Osteoblast (primary cell): ENCODE measurements at regions not wholly inside any gene's neighbourhood (a gene's known extent, or its start where the extent isn't known, plus 50 kb on each side); places are given as distances from the start of the nearest gene placed in this dataset.

Source experiments
- DNase-seq: peaks from one replicate; pipeline ENCODE4 v3.0.0; 2011; ENCODE audit warnings: low spot score, mixed read lengths; ENCODE audit not compliant: insufficient read length; ENCODE audit errors: missing footprints
- H2AFZ ChIP-seq: 2 replicates; pipeline ENCODE4 v1.6.0; 2011; ENCODE audit warnings: mild to moderate bottlenecking, low read length
- H3K27ac ChIP-seq: 2 replicates; pipeline ENCODE4 v1.5.1; 2011; ENCODE audit warnings: mild to moderate bottlenecking, low read depth, low read length, moderate library complexity
- H3K27me3 ChIP-seq: 2 replicates; pipeline ENCODE4 v1.6.0; 2012; ENCODE audit warnings: mild to moderate bottlenecking, control low read depth, inconsistent platforms, low read length, moderate library complexity; ENCODE audit not compliant: insufficient read depth
- H3K36me3 ChIP-seq: 2 replicates; pipeline ENCODE4 v1.5.1; 2011; ENCODE audit warnings: mild to moderate bottlenecking, low read length, control low read depth, moderate library complexity; ENCODE audit not compliant: insufficient read depth
- H3K4me1 ChIP-seq: 2 replicates; pipeline ENCODE4 v1.5.1; 2011; ENCODE audit warnings: mild to moderate bottlenecking, low read length, control low read depth, moderate library complexity; ENCODE audit not compliant: insufficient read depth
- H3K4me2 ChIP-seq: 2 replicates; pipeline ENCODE4 v1.6.0; 2011; ENCODE audit warnings: mild to moderate bottlenecking, low read length; ENCODE audit not compliant: insufficient read depth
- H3K4me3 ChIP-seq: fragments of 200-600 bp; sonication (generic); 3 replicates; pipeline ENCODE4 v1.5.1; 2012; ENCODE audit warnings: mild to moderate bottlenecking, low read length, inconsistent platforms; ENCODE audit not compliant: insufficient read depth
- H3K79me2 ChIP-seq: 2 replicates; pipeline ENCODE4 v1.6.0; 2012; ENCODE audit warnings: mild to moderate bottlenecking, low read length, control low read depth, inconsistent platforms; ENCODE audit not compliant: insufficient read depth
- H3K9me3 ChIP-seq: 2 replicates; pipeline ENCODE4 v1.5.1; 2011; ENCODE audit warnings: low read depth, low read length, control low read depth
- H4K20me1 ChIP-seq: 2 replicates; pipeline ENCODE4 v1.6.0; 2012; ENCODE audit warnings: mild to moderate bottlenecking, low read length, control low read depth; ENCODE audit not compliant: insufficient read depth
- TF ChIP-seq, protein P1 (sequence below): IDR thresholded peaks from 2 replicates; pipeline ENCODE4 v1.5.1; 2011; ENCODE audit warnings: mild to moderate bottlenecking, low read depth, low read length, moderate library complexity; ENCODE audit errors: extremely low read depth

DNA sequence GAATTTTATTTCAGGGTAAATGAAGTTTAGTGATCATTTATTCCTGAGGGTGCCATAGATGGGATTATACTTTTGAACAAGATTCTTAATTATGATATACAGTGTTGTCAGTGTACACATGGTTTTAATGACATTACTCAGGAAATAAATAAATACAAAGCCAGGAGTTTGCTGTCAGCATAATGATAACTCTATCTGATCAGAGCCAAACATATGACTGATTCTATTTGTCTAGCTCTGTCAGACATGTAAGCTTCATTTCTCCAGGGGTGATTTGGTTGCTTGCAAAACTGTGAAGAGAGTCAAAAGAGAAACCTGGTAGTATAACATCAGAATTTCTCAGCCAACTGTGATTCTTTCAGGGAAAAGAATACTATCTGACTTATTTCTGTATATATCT, 1425.8 kb upstream of the C9orf72 start:
- no peak overlapping the region for H3K4me3 ChIP-seq
- no peaks in the 10 kb centered on the region for H3K79me2 ChIP-seq
- no peak overlapping the region for H2AFZ ChIP-seq
- TF ChIP-seq, protein P1, sequence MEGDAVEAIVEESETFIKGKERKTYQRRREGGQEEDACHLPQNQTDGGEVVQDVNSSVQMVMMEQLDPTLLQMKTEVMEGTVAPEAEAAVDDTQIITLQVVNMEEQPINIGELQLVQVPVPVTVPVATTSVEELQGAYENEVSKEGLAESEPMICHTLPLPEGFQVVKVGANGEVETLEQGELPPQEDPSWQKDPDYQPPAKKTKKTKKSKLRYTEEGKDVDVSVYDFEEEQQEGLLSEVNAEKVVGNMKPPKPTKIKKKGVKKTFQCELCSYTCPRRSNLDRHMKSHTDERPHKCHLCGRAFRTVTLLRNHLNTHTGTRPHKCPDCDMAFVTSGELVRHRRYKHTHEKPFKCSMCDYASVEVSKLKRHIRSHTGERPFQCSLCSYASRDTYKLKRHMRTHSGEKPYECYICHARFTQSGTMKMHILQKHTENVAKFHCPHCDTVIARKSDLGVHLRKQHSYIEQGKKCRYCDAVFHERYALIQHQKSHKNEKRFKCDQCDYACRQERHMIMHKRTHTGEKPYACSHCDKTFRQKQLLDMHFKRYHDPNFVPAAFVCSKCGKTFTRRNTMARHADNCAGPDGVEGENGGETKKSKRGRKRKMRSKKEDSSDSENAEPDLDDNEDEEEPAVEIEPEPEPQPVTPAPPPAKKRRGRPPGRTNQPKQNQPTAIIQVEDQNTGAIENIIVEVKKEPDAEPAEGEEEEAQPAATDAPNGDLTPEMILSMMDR: no peak
- H4K20me1 ChIP-seq: no peaks in the 10 kb centered on the region
- H3K9me3 ChIP-seq: no peaks in the 10 kb centered on the region
- no peak overlapping the region for H3K4me2 ChIP-seq
- H3K4me1 ChIP-seq: no peaks in the 10 kb centered on the region
- no peak overlapping the region for H3K27ac ChIP-seq
- no peak for DNase-seq
- no peaks in the 10 kb centered on the region for H3K27me3 ChIP-seq
- no peaks in the 10 kb centered on the region for H3K36me3 ChIP-seq

DNA sequence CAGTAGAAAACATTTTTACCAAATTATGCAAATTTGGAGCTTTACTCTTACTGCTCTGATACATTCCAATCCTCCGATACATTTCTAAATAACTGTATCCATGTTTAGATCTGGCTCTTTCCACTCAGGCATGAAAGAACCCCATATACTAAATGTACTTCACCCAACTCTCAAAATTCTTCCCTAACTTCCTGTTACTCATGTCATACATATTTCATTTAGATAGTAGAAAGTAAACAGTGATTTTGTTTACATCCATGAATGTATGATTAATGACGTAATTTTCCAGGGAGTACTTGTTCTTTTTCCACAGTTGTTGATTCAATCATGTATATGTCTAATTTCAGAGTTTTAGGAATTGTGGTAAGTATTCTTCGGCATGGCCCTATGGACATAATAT, 1426.5 kb upstream of the C9orf72 start:
- TF ChIP-seq, protein P1: no peak
- no peak overlapping the region for H2AFZ ChIP-seq
- no peak overlapping the region for H3K4me3 ChIP-seq
- H3K36me3 ChIP-seq: no peaks in the 10 kb centered on the region
- no peaks in the 10 kb centered on the region for H3K79me2 ChIP-seq
- no peak overlapping the region for H3K27ac ChIP-seq
- no peaks in the 10 kb centered on the region for H3K27me3 ChIP-seq
- H3K4me1 ChIP-seq: no peaks in the 10 kb centered on the region
- no peak overlapping the region for H3K4me2 ChIP-seq
- H3K9me3 ChIP-seq: no peaks in the 10 kb centered on the region
- DNase-seq: no peak
- no peaks in the 10 kb centered on the region for H4K20me1 ChIP-seq

DNA sequence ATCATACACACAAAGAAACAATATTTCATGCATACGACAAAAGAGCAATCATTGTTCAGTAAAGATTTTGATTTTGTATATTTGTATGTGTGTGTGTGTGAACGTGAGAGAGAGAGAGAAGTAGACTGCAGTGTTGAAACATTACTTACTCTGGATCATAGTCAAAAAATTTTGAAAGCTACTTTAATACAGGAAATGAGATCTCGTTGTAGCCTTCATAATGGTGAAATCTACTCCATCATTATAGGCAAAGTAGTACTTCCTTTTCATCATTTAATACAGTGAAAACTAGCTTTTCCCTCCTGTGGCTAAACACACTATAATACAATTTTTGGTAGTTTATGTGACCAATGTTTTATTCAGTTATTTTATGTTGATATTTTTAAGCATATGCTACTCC, 1427.7 kb upstream of the C9orf72 start:
- DNase-seq: no peak
- H3K4me3 ChIP-seq: no peak overlapping the region
- no peak overlapping the region for H2AFZ ChIP-seq
- no peaks in the 10 kb centered on the region for H3K36me3 ChIP-seq
- H3K79me2 ChIP-seq: no peaks in the 10 kb centered on the region
- H4K20me1 ChIP-seq: no peaks in the 10 kb centered on the region
- TF ChIP-seq, protein P1: no peak
- H3K4me1 ChIP-seq: no peaks in the 10 kb centered on the region
- H3K27ac ChIP-seq: no peak overlapping the region
- no peaks in the 10 kb centered on the region for H3K27me3 ChIP-seq
- H3K4me2 ChIP-seq: no peak overlapping the region
- no peaks in the 10 kb centered on the region for H3K9me3 ChIP-seq

DNA sequence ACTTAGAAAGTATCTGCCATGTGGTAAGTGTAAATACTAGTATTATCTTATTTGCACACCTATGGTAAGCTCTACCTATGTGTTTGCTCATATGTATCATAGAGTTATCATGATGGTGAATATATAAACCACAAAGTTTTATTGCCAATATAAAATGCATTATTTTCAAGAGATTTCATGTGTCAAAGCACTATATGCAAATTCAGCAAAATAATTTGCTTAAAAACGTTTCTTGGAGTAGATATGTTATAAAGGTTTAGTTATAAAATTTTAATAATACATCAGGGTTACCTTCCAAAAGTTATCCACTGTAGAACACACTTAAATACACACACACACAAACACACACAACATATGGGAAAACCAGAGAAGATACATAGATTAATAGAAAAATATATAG, 1431.7 kb upstream of the C9orf72 start:
- TF ChIP-seq, protein P1: no peak
- Histone ChIP-seq H3K27ac (no peak overlapping the region), H3K9me3 (no peaks in the 10 kb centered on the region), H4K20me1 (no peaks in the 10 kb centered on the region), H3K4me3 (no peak overlapping the region), H2AFZ (no peak overlapping the region), H3K4me2 (no peak overlapping the region), H3K36me3 (no peaks in the 10 kb centered on the region), H3K27me3 (no peaks in the 10 kb centered on the region), H3K4me1 (no peaks in the 10 kb centered on the region), H3K79me2 (no peaks in the 10 kb centered on the region)
- no peak for DNase-seq
